GM23338 (cell line): ENCODE measurements at regions not wholly inside any gene's neighbourhood (a gene's known extent, or its start where the extent isn't known, plus 50 kb on each side); places are given as distances from the start of the nearest gene placed in this dataset.

ENCODE experiments used
- ATAC-seq: fragments of 200-7000 bp; cut with Tn5 transposase; 3 replicates; pipeline ENCODE4 v1.9.1; 2020
- DNase-seq: peaks from one replicate; pipeline ENCODE4 v3.0.0-alpha.2; 2015; ENCODE audit warnings: low spot score
- H2AFZ ChIP-seq: fragments of 200-600 bp; sonication (generic); 2 replicates; pipeline ENCODE4 v1.8.0; 2016; ENCODE audit warnings: antibody characterized with exemption, mild to moderate bottlenecking, moderate library complexity
- H3F3A ChIP-seq: fragments of 200-600 bp; sonication (generic); replicated peaks from 2 replicates; pipeline ENCODE4 v1.8.0; 2017; ENCODE audit warnings: antibody characterized with exemption, mixed run types, low read depth
- H3K27ac ChIP-seq: fragments of 200-600 bp; sonication (generic); 2 replicates; pipeline ENCODE4 v1.6.1; 2016; ENCODE audit warnings: low read depth
- H3K27me3 ChIP-seq: fragments of 200-600 bp; sonication (generic); 2 replicates; pipeline ENCODE4 v1.8.0; 2016; ENCODE audit warnings: mild to moderate bottlenecking, mixed run types, moderate library complexity; ENCODE audit not compliant: insufficient read depth
- H3K36me3 ChIP-seq: fragments of 200-600 bp; sonication (generic); 2 replicates; pipeline ENCODE4 v1.8.0; 2016; ENCODE audit warnings: mild to moderate bottlenecking; ENCODE audit not compliant: insufficient read depth
- H3K4me1 ChIP-seq: fragments of 200-600 bp; sonication (generic); 2 replicates; pipeline ENCODE4 v1.8.0; 2016; ENCODE audit warnings: mild to moderate bottlenecking, moderate library complexity; ENCODE audit not compliant: insufficient read depth
- H3K4me2 ChIP-seq: fragments of 200-600 bp; sonication (generic); 2 replicates; pipeline ENCODE4 v1.7.1; 2017; ENCODE audit warnings: mixed run types
- H3K4me3 ChIP-seq: fragments of 200-600 bp; sonication (generic); 2 replicates; pipeline ENCODE4 v1.6.1; 2016; ENCODE audit warnings: mixed run types
- H3K79me2 ChIP-seq: fragments of 200-600 bp; sonication (generic); replicated peaks from 2 replicates; pipeline ENCODE4 v1.8.0; 2017; ENCODE audit warnings: mild to moderate bottlenecking; ENCODE audit not compliant: insufficient read depth
- H3K9me2 ChIP-seq: fragments of 200-600 bp; sonication (generic); 2 replicates; pipeline ENCODE4 v1.8.0; 2017; ENCODE audit not compliant: insufficient read depth
- H4K20me1 ChIP-seq: fragments of 200-600 bp; sonication (generic); replicated peaks from 2 replicates; pipeline ENCODE4 v1.8.0; 2017; ENCODE audit warnings: mild to moderate bottlenecking; ENCODE audit not compliant: insufficient read depth
- H3K27ac Mint-ChIP-seq: 2 replicates; pipeline ENCODE4 v1.8.0; 2020; ENCODE audit warnings: inconsistent platforms, mild to moderate bottlenecking, moderate library complexity, mixed read lengths
- H3K27me3 Mint-ChIP-seq: 3 replicates; pipeline ENCODE4 v1.8.0; 2022; ENCODE audit warnings: low read depth, mild to moderate bottlenecking, moderate library complexity, mixed read lengths, inconsistent platforms; ENCODE audit not compliant: insufficient read depth, poor library complexity
- H3K36me3 Mint-ChIP-seq: 3 replicates; pipeline ENCODE4 v1.8.0; 2021; ENCODE audit warnings: low read depth, mild to moderate bottlenecking, inconsistent platforms, moderate library complexity, mixed read lengths
- H3K4me1 Mint-ChIP-seq: 3 replicates; pipeline ENCODE4 v1.8.0; 2020; ENCODE audit warnings: mild to moderate bottlenecking, inconsistent platforms, mixed read lengths
- H3K4me3 Mint-ChIP-seq: 3 replicates; pipeline ENCODE4 v1.8.0; 2021; ENCODE audit warnings: moderate library complexity, mild to moderate bottlenecking, inconsistent platforms, mixed read lengths
- H3K9me3 Mint-ChIP-seq: 3 replicates; pipeline ENCODE4 v1.8.0; 2020; ENCODE audit warnings: moderate library complexity, mild to moderate bottlenecking, inconsistent platforms, mixed read lengths
- CREB1 ChIP-seq: fragments of 250-450 bp; sonication (Bioruptor Pico); IDR thresholded peaks from 2 replicates; pipeline ENCODE4 v1.5.0; 2020; ENCODE audit warnings: low read depth, mild to moderate bottlenecking, moderate library complexity
- CTCF ChIP-seq, 2 experiments: fragments of 200-600 bp in 1 of 2; sonication (generic) in 1 of 2; conservative IDR thresholded peaks; 2 replicates each; pipeline versions ENCODE4 v1.5.1 to v1.6.1; 2016 to 2017; ENCODE audit warnings: antibody characterized with exemption in 2 of 2, low read depth in 2 of 2, mild to moderate bottlenecking in 2 of 2, moderate library complexity in 1 of 2
- EZH2 ChIP-seq: fragments of 200-600 bp; sonication (generic); IDR thresholded peaks from one replicate; pipeline ENCODE4 v1.8.0; 2017; ENCODE audit warnings: antibody characterized with exemption, mild to moderate bottlenecking, low read depth; ENCODE audit not compliant: unreplicated experiment
- EZH2phosphoT487 ChIP-seq: fragments of 200-600 bp; sonication (generic); IDR thresholded peaks from one replicate; pipeline ENCODE4 v1.8.1; 2018; ENCODE audit warnings: antibody characterized with exemption; ENCODE audit not compliant: unreplicated experiment
- JUNB ChIP-seq: IDR thresholded peaks from one replicate; pipeline ENCODE4 v1.6.1; 2016; ENCODE audit warnings: antibody characterized with exemption; ENCODE audit not compliant: unreplicated experiment
- NANOG ChIP-seq: IDR thresholded peaks from 2 replicates; pipeline ENCODE4 v1.6.1; 2016; ENCODE audit warnings: antibody characterized with exemption, borderline replicate concordance
- POLR2AphosphoS5 ChIP-seq: IDR thresholded peaks from 2 replicates; pipeline ENCODE4 v1.6.1; 2016; ENCODE audit warnings: antibody characterized with exemption, low read depth
- STAT1 ChIP-seq: IDR thresholded peaks from one replicate; pipeline ENCODE4 v1.6.1; 2016; ENCODE audit warnings: antibody characterized with exemption; ENCODE audit not compliant: unreplicated experiment
- ZNF114 ChIP-seq: fragments of 250-450 bp; sonication (Bioruptor Pico); IDR thresholded peaks from 2 replicates; pipeline ENCODE4 v1.5.0; 2020; ENCODE audit warnings: mild to moderate bottlenecking, moderate library complexity
- ZNF331 ChIP-seq: fragments of 250-450 bp; sonication (Bioruptor Pico); IDR thresholded peaks from 2 replicates; pipeline ENCODE4 v1.5.0; 2020; ENCODE audit warnings: low read depth, mild to moderate bottlenecking, moderate library complexity
- ZNF462 ChIP-seq: fragments of 250-450 bp; sonication (Bioruptor Pico); IDR thresholded peaks from 2 replicates; pipeline ENCODE4 v1.5.0; 2020; ENCODE audit warnings: mild to moderate bottlenecking, moderate library complexity
- TF ChIP-seq, protein P1 (sequence below): IDR thresholded peaks from 2 replicates; pipeline ENCODE4 v1.6.1; 2016; ENCODE audit warnings: antibody characterized with exemption
- TF ChIP-seq, protein P2 (sequence below): IDR thresholded peaks from one replicate; pipeline ENCODE4 v1.6.1; 2018; ENCODE audit warnings: antibody characterized with exemption; ENCODE audit not compliant: unreplicated experiment

- no peaks in the 10 kb centered on the region for H3K79me2 ChIP-seq
- DNase-seq: no peak
- H3K4me2 ChIP-seq: no peak overlapping the region
- H3K36me3 Mint-ChIP-seq: no peaks in the 10 kb centered on the region
- no peaks in the 10 kb centered on the region for H3K4me1 ChIP-seq
- no peaks in the 10 kb centered on the region for H4K20me1 ChIP-seq
- no peaks in the 10 kb centered on the region for H3K9me3 Mint-ChIP-seq
- no peaks in the 10 kb centered on the region for H3K27me3 ChIP-seq
- H3K4me1 Mint-ChIP-seq: no peaks in the 10 kb centered on the region
- no peak; the same call in 2 of the 3 replicates for ATAC-seq
- H3K27ac Mint-ChIP-seq: no peak overlapping the region
- H3K9me2 ChIP-seq: no peaks in the 10 kb centered on the region
- TF ChIP-seq EZH2phosphoT487: no peak
- TF ChIP-seq, protein P1, sequence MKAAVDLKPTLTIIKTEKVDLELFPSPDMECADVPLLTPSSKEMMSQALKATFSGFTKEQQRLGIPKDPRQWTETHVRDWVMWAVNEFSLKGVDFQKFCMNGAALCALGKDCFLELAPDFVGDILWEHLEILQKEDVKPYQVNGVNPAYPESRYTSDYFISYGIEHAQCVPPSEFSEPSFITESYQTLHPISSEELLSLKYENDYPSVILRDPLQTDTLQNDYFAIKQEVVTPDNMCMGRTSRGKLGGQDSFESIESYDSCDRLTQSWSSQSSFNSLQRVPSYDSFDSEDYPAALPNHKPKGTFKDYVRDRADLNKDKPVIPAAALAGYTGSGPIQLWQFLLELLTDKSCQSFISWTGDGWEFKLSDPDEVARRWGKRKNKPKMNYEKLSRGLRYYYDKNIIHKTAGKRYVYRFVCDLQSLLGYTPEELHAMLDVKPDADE: no peak
- TF ChIP-seq POLR2AphosphoS5: no peak
- TF ChIP-seq, protein P2, sequence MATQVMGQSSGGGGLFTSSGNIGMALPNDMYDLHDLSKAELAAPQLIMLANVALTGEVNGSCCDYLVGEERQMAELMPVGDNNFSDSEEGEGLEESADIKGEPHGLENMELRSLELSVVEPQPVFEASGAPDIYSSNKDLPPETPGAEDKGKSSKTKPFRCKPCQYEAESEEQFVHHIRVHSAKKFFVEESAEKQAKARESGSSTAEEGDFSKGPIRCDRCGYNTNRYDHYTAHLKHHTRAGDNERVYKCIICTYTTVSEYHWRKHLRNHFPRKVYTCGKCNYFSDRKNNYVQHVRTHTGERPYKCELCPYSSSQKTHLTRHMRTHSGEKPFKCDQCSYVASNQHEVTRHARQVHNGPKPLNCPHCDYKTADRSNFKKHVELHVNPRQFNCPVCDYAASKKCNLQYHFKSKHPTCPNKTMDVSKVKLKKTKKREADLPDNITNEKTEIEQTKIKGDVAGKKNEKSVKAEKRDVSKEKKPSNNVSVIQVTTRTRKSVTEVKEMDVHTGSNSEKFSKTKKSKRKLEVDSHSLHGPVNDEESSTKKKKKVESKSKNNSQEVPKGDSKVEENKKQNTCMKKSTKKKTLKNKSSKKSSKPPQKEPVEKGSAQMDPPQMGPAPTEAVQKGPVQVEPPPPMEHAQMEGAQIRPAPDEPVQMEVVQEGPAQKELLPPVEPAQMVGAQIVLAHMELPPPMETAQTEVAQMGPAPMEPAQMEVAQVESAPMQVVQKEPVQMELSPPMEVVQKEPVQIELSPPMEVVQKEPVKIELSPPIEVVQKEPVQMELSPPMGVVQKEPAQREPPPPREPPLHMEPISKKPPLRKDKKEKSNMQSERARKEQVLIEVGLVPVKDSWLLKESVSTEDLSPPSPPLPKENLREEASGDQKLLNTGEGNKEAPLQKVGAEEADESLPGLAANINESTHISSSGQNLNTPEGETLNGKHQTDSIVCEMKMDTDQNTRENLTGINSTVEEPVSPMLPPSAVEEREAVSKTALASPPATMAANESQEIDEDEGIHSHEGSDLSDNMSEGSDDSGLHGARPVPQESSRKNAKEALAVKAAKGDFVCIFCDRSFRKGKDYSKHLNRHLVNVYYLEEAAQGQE: no peak
- TF ChIP-seq NANOG: no peak
- no peak for TF ChIP-seq ZNF331 (CRISPR knock-in tag)
- no peak for TF ChIP-seq EZH2
- no peak for TF ChIP-seq ZNF462 (CRISPR knock-in tag)
- TF ChIP-seq JUNB: no peak
- no peak for TF ChIP-seq ZNF114 (CRISPR knock-in tag)
- no peak for TF ChIP-seq STAT1
- TF ChIP-seq CREB1 (CRISPR knock-in tag): no peak
- TF ChIP-seq CTCF (conservative IDR thresholded peaks at IDR 0.05; ENCODE audit: low read depth in 2 of 2): no peak
- peaks cover 4% of the 10 kb centered on the region for H3K27me3 Mint-ChIP-seq
- H2AFZ ChIP-seq: no peak overlapping the region
- H3K4me3 Mint-ChIP-seq: no peak overlapping the region
- no peaks in the 10 kb centered on the region for H3F3A ChIP-seq
- H3K27ac ChIP-seq: no peak overlapping the region
- no peaks in the 10 kb centered on the region for H3K36me3 ChIP-seq
- no peak overlapping the region for H3K4me3 ChIP-seq
These were observed 85.1 kb downstream of the TMEM237 start for GRCh38 chr2:201558232-201558631.
